Left kidney (tissue), 1 donor: ENCODE measurements at regions not wholly inside any gene's neighbourhood (a gene's known extent, or its start where the extent isn't known, plus 50 kb on each side); places are given as distances from the start of the nearest gene placed in this dataset.
"Not testable (repeated sequence)": the region's sequence is repeated elsewhere in the genome, so short reads cannot be mapped to it uniquely, and the experiment has no call there.

Experiments
- DNase-seq: peaks from one replicate; pipeline ENCODE4 v3.0.0-alpha.2; 2013

- DNase-seq, result no peak
Measured at GRCh38 chr1:184183919-184184318, 132.4 kb downstream of the TSEN15 start.

GRCh38 chr1:184184614-184185013 lies 133.1 kb downstream of the TSEN15 start:
- DNase-seq, result not testable (repeated sequence)

DNA sequence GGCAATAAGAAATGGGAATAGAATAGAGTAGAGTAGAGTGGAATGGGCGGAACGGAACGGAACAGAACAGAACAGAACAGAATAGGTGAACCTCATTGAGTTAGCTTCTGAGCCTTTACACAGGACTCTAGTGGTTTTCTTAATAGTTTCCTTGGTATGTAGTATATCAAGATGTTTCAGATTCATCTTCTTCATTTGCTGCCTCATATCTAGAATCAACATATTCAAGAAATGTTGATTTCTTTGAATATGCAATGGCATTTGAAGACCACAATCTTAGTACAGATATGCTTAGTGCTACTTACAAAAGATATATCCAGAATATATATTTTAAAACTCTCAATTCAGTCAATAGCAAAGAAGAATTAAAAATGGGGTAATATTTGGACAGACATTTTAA lies 133.8 kb downstream of the TSEN15 start:
- DNase-seq, result no peak

DNA sequence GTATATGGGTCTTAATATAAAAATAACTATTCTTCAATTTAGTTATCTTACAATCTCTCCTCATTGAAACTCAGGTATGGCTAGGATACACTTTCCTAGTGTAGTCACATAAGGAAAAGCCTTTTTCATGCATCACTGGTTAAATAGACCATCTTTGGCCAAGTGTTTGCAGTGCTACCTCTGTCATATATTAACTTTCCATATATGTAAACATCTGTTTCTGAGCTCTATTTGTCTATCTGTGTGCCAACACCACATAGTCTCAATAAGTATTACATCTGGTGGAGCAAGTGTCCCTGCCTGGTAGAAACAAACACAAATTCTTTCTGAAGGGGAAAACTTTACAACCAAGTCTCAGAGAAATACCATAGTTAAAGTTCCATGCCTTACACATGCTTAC lies 134.6 kb downstream of the TSEN15 start:
- DNase-seq, result no peak

GRCh38 chr1:184187097-184187496 lies 135.6 kb downstream of the TSEN15 start:
- DNase-seq, result no peak

GRCh38 chr1:184188037-184188436 lies 136.5 kb downstream of the TSEN15 start:
- DNase-seq, result no peak

DNA sequence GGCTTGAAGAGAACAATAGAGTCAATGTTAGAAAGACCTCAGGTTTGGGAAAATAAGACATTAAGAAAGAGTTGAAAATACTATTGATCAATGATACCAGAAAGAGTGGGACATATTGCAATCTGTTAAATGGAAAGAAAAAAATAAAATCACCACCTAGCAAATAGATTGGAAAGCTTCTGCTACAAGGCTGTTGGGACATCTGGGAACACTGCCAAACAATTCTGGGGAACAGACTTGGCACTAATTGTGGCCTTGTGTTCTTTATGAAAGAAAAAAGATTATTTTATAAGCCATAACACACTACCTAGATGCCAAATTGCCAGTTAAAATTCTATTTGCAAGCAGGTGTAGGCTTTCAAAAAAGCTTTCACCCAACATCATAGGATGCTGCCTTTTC lies 137.8 kb downstream of the TSEN15 start:
- DNase-seq, result no peak

- no peak for DNase-seq
Measured at GRCh38 chr1:184190616-184191015, 139.1 kb downstream of the TSEN15 start.

- peak; percentile 86 for DNase-seq
Measured at GRCh38 chr1:184191181-184191621, 139.7 kb downstream of the TSEN15 start.

GRCh38 chr1:184192796-184193195 lies 141.3 kb downstream of the TSEN15 start:
- no peak for DNase-seq

- no peak for DNase-seq
Measured at GRCh38 chr1:184193451-184193850, 141.9 kb downstream of the TSEN15 start.

GRCh38 chr1:184194236-184194635 lies 142.7 kb downstream of the TSEN15 start:
- DNase-seq, result no peak

DNA sequence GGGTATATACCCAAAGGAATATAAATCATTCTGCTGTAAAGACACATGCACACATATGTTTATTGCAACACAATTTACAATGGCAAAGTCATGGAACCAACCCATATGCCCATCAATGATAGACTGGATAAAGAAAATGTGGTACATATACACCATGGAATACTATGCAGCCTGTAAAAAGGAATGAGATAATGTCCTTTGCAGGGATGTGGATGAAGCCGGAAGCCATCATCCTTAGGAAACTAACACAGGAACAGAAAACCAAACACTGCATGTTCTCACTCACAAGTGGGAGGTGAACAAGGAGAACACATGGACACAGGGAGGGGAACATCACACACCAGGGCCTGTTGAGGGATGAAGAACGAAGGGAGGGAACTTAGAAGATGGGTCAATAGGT lies 144.2 kb downstream of the TSEN15 start:
- DNase-seq, result not testable (repeated sequence)

DNA sequence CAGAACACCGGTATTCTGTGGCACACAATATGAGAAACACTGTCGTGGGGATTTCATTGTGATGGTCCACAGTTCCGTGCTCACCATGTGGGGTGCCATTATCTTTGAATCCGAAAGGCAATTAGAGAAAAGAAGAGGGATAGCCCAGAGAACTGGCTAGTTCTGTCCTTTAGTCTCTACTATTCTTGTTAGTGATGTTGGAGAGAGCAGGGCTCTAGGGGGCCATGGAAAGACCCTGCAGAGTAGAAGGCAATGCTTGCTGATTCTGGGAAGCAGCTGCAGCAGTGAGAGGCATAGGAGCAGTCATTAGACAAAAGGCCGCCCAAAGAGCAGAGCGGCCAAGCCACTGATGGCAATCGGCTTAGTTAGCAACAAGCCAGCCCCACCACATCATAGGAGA lies 146.3 kb downstream of the TSEN15 start:
- DNase-seq, result no peak

DNA sequence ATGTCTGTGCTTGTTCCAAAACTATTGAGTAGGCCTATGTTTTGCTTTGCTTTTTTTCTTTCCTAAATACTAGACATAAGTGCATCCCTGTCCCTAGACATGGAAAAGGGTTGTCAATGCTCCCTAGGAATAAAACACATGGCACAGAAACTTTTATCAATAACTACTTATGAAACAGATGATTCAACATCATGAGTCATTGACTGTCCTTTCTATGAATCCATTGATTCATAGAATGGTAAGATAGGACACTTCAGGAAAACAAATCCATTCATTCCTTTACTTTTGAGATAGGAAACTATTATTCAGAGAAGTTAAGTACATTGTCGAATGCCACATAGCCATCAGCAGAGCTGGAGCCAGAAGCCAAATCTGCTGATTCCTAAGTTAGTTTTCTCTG lies 147.5 kb downstream of the TSEN15 start:
- no peak for DNase-seq

DNA sequence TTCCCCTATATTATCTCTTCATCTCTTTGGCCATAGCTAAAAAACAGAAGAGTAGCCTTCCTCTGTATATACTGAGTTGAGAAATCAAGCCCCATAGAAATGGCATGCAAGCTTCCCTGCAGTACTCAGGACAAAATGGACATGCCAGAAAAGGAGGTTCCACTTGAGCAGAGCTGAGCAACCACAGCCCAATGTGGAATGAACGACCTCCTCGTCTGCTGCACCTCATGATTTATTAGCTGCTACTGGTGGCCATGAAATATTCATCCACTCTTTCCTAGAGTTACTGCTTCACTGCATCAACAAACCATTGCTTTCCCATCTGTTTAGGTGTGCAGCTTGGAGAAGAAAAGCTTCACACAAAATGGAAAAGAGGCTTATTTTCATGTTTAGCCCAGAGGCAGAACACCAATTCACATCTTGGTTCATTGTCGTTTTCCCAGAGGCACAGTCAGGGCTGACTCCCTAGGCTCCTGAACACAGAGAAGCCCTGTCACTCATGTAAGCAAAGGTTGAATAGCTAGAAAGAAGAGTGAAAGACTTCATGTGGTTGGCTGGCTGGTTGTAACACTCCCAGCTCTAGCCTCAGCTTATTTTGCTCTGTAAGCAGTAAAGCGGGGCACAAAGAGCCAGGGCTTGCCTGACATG lies 148.0 kb downstream of the TSEN15 start:
- peak; percentile 49 for DNase-seq

DNA sequence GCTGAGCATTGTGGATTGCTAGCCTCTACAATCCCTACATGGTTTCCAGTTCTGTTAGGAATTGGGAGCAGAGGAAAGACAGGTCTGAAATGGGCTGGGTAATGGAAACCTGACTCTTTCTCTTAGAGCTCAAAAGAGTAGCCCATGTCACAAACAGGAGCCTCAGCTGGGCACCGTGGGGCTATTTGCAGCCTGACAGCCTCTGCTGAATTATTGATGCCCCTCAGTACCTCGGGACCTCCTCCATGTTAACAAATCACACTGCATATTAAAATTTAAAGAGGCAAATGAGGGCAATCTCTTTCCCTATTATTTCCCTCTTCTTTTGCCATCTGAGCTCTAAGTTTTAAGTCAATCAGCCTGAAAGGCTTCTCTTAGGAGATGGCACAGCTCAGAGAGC lies 157.1 kb downstream of the TSEN15 start:
- no peak for DNase-seq

DNA sequence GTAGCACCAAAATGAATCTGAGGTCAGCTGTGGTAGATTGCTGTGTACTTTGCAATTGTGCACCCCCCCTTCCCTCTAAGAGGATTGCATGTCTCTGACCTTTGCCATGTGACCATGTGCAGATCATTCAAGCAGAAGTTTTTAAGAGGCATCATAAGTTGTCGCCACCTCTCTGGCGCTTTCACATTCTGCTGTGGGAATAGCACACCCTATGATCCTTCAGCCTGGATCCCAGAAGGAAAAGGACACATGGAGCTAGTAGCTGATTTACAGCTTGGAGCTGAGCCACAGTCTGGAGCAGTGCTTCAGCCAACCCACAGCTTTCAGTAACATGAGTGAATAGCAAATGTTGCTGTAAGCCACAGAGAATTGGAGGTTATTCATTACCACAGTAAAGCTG lies 158.5 kb downstream of the TSEN15 start:
- peak; percentile 50 for DNase-seq

DNA sequence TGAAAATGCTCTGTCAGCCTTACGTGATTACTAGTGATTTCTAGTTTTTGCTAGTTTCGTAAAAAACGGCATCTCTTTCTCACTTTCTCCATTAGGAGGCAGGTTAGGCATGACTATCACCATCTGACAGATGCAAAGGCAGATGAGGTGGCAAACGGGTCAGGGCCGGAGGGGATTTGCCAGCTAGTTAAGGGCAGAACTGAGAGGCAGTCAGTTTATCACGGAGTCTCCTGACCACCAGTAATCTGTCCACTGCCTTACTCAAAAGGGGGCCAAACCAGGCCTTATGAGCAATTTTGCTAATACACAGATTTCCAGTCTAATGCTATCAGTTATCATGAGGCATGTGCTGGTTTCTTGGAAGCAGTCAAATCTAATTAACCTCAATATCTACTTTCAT lies 159.3 kb downstream of the TSEN15 start:
- DNase-seq, result no peak

GRCh38 chr1:184212649-184213314 lies 161.3 kb downstream of the TSEN15 start:
- DNase-seq, result peak; percentile 28

DNA sequence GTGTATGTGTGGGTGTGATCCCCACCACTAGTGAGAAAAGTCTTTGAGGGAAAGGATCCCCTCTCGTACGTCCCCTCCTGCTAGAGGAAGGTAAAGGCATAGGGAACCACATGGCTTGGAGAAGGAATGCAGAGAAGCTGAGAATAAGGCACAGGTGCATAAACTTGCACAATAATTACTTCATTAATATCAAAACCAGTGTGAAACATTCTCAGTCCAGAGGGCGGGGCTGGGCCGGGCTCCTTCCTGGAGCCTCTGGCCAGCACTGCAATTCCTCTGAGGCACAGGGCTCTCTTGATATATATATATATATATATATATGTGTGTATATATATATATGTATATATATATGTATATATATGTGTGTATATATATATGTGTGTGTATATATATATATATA lies 162.6 kb downstream of the TSEN15 start:
- DNase-seq, result no peak

GRCh38 chr1:184215274-184215925 lies 163.9 kb downstream of the TSEN15 start:
- no peak for DNase-seq

DNA sequence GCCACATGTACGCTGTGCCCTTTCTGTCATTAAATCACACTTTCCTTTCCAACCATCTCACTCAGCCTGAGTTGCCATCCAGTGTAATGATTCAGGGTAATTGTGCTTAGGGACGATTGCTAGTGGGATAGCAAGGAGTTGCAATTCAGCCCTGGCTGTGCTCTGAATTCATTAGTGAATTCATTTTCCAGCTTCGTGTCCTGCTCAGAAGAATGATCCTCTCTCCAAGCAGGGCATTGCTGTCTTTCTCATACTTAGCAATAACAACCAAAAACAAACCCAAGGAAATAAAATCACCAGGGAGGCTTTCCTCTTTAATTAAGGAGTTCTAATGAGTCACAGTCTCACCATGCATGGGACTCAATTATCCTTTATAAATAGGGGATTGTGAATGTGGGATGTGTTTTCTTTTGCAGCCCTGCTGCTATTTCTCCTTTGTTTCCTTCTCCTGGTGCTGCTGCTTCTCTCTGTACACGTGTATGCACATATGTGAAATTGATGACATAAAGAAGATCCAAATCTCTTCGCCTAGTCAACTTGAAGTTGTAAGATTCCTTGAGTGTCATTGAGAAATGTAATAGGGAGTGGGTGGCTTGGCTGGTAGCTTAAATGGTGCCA lies 167.0 kb downstream of the TSEN15 start:
- no peak for DNase-seq
